Fibroblast of lung (primary cell): ENCODE measurements at regions not wholly inside any gene's neighbourhood (a gene's known extent, or its start where the extent isn't known, plus 50 kb on each side); places are given as distances from the start of the nearest gene placed in this dataset.

Experiments used
- EZH2 ChIP-seq: IDR thresholded peaks from 2 replicates; pipeline ENCODE4 v1.5.1; 2012; ENCODE audit warnings: low read length, control low read depth, mild to moderate bottlenecking; ENCODE audit errors: missing control alignments
- TF ChIP-seq, protein P1 (sequence below), 2 donors: IDR thresholded peaks in 1 of 2; conservative IDR thresholded peaks in 1 of 2; 1 replicate in 1 of 2; 2 replicates in 1 of 2; pipeline ENCODE4 v1.5.1; 2011 to 2012; ENCODE audit warnings: low read length in 2 of 2, control low read depth in 1 of 2, inconsistent platforms in 1 of 2, low read depth in 1 of 2, mild to moderate bottlenecking in 1 of 2

DNA sequence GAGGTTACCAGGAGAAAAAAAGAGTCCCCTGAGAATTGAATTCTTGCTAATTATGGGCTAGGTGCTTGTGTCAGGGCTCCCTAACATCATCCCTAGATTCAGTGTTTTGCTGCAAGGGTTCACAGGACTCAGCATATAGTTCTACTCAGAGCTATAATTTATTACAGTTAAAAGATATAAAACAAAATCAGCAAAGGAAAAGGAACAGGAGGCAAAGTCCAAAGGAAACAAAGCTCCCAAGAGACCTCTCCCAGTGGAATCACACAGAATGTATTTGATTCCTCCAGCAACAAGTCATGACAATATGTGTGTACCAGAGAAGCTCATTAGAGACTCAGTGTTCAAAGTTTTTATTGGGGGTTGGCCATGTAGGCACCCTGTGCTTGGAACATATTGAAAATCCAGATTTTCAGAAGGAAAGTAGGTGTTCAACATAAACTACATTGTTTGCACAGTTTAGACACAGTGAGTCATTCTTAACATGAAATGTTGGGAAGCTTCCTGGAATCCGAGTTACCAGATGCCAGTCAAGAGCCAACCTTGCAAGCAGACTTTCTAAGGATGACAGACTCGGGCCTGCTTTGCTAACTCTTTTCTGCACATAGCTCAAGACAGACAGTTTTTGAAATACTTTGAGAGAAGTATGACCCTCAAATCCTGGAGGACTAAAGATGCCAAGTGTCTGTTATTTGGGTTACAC, 311.3 kb upstream of the EMCN start:
- TF ChIP-seq EZH2, result no peak
- TF ChIP-seq, protein P1, sequence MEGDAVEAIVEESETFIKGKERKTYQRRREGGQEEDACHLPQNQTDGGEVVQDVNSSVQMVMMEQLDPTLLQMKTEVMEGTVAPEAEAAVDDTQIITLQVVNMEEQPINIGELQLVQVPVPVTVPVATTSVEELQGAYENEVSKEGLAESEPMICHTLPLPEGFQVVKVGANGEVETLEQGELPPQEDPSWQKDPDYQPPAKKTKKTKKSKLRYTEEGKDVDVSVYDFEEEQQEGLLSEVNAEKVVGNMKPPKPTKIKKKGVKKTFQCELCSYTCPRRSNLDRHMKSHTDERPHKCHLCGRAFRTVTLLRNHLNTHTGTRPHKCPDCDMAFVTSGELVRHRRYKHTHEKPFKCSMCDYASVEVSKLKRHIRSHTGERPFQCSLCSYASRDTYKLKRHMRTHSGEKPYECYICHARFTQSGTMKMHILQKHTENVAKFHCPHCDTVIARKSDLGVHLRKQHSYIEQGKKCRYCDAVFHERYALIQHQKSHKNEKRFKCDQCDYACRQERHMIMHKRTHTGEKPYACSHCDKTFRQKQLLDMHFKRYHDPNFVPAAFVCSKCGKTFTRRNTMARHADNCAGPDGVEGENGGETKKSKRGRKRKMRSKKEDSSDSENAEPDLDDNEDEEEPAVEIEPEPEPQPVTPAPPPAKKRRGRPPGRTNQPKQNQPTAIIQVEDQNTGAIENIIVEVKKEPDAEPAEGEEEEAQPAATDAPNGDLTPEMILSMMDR (conservative IDR thresholded peaks at IDR 0.05 in 1 of 2, IDR thresholded peaks at IDR 0.05 in 1 of 2; ENCODE audit: low read depth in 1 of 2, low read length in 2 of 2), result no peak
